ENCODE measurements at regions not wholly inside any gene's neighbourhood (a gene's known extent, or its start where the extent isn't known, plus 50 kb on each side); places are given as distances from the start of the nearest gene placed in this dataset.

DNA sequence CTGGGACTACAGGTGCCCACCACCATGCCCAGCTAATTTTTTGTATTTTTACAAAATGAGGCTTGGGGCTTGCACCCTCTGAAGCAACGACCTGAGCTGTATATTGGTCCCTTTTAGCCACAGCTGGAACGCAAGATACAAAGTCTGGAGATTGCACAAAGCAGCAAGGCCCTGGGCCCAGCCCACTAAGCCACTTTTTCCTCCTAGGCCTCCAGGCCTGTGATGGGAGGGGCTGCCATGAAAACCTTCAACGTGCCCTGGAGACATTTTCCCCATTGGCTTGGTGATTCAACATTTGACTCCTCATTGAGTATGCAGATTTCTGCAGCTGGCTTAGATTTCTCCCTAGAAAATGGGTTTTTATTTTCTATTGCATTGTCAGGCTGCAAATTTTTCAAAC is 69.2 kb downstream of the CYB561 start:
- Histone ChIP-seq H3K36me3 (peaks cover 27% of the 10 kb centered on the region), H3K27me3 (ENCODE audit: low read depth) (no peaks in the 10 kb centered on the region), H3K4me1 (no peaks in the 10 kb centered on the region), H3K9me3 (no peaks in the 10 kb centered on the region), H3K4me3 (no peak overlapping the region), H3K27ac (no peak overlapping the region)
- intact Hi-C loops (cut with DNase I), result no loop called here
- ATAC-seq (no peak), DNase-seq (no peak)
- no peak for TF ChIP-seq CTCF (IDR thresholded peaks at IDR 0.05)

GRCh38 chr17:63378411-63379375 is 67.4 kb downstream of the CYB561 start:
- intact Hi-C loops (cut with DNase I), result no loop called here
- TF ChIP-seq CTCF (IDR thresholded peaks at IDR 0.05), result no peak
- H3K27me3 ChIP-seq (ENCODE audit: low read depth), result no peaks in the 10 kb centered on the region
- no peak for DNase-seq
- no peaks in the 10 kb centered on the region for H3K4me1 ChIP-seq
- ATAC-seq, result no peak
- no peaks in the 10 kb centered on the region for H3K9me3 ChIP-seq
- no peak overlapping the region for H3K27ac ChIP-seq
- H3K4me3 ChIP-seq, result no peak overlapping the region
- H3K36me3 ChIP-seq, result peaks cover 28% of the 10 kb centered on the region

DNA sequence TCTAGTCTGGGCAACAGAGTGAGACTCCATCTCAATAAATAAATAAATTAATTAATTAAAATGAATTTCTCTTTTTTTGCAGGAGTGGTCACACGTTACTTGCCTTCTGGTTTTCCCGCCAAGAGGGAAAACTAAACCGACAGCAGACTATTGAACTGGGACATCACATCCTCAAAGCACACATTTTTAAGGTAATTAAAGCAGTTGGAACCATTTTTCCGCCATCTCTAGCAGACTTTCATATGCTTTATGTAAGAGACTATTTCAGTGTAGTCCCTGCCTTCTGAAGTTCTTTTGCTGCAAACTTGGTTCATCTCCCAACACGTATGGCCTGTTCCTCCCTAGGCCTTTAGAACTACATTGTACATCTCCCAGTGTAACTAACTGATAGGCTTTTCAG is 66.5 kb downstream of the CYB561 start:
- H3K4me3 ChIP-seq, result no peak overlapping the region
- DNase-seq (no peak), ATAC-seq (no peak)
- intact Hi-C loops (cut with DNase I), result no loop called here
- H3K4me1 ChIP-seq, result no peaks in the 10 kb centered on the region
- H3K27me3 ChIP-seq (ENCODE audit: low read depth), result no peaks in the 10 kb centered on the region
- H3K36me3 ChIP-seq, result peaks cover 28% of the 10 kb centered on the region
- no peaks in the 10 kb centered on the region for H3K9me3 ChIP-seq
- H3K27ac ChIP-seq, result no peak overlapping the region
- no peak for TF ChIP-seq CTCF (IDR thresholded peaks at IDR 0.05)

DNA sequence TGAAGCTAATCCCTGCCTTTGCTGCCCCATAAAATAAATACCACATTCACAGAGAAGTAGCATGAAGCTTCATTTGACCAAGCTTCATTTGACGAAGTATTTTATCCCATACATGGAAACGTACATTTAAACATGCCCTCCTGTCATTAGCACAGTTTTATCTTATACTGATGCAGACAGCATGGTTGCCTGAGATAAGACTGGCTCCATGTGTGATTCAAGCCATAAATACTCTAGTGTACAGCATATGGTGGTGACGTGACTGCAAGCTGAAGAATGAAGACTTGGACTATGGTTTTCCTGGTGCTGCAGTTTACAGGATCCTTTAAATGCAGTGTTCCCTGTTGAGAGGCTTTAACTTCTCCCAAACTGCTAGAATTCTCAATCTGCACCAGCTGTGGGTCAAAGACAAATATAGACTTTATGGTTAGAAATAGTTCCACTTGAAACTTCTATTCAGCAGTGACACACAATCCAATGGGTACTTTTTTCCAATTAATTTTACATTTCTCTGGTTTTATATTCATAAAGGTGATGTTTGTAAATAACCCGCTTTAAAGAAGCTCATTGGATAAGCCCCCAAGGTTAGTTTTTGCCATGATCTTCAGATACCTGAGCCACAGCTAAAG is 64.9 kb downstream of the CYB561 start:
- Histone ChIP-seq H3K9me3 (no peaks in the 10 kb centered on the region), H3K27ac (no peak overlapping the region), H3K27me3 (ENCODE audit: low read depth) (no peaks in the 10 kb centered on the region), H3K36me3 (peaks cover 28% of the 10 kb centered on the region), H3K4me3 (no peak overlapping the region), H3K4me1 (no peaks in the 10 kb centered on the region)
- no peak for TF ChIP-seq CTCF (IDR thresholded peaks at IDR 0.05)
- intact Hi-C loops (cut with DNase I), result no loop called here
- ATAC-seq, result no peak
- DNase-seq, result no peak

DNA sequence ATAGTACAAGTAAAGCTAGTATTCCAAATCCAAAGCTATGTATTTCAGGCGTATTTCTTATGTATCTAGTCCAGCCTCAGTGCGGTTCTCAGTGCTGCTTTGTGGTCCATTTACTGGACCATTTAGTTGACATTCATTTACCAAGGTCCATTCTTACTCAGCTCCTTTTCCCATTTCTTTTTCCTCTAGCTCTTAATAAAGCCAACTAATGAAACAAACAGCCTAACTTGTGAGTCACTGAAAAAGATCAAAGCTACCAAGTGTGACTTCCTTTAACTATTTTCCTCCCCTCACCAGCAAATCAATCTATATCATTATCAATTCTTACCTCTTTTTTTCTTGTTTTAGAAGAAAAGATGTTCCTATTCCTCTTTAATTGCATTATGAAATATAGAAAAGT is 64.0 kb downstream of the CYB561 start:
- DNase-seq (no peak), ATAC-seq (no peak)
- intact Hi-C loops (cut with DNase I), result no loop called here
- Histone ChIP-seq H3K27ac (no peak overlapping the region), H3K4me1 (no peaks in the 10 kb centered on the region), H3K27me3 (ENCODE audit: low read depth) (no peaks in the 10 kb centered on the region), H3K9me3 (no peaks in the 10 kb centered on the region), H3K36me3 (peaks cover 28% of the 10 kb centered on the region), H3K4me3 (no peak overlapping the region)
- TF ChIP-seq CTCF (IDR thresholded peaks at IDR 0.05), result no peak
